ENCODE measurements at regions not wholly inside any gene's neighbourhood (a gene's known extent, or its start where the extent isn't known, plus 50 kb on each side); places are given as distances from the start of the nearest gene placed in this dataset.
A peak's percentile ranks its signal among the peaks of the same experiment; 100 is the strongest.

DNA sequence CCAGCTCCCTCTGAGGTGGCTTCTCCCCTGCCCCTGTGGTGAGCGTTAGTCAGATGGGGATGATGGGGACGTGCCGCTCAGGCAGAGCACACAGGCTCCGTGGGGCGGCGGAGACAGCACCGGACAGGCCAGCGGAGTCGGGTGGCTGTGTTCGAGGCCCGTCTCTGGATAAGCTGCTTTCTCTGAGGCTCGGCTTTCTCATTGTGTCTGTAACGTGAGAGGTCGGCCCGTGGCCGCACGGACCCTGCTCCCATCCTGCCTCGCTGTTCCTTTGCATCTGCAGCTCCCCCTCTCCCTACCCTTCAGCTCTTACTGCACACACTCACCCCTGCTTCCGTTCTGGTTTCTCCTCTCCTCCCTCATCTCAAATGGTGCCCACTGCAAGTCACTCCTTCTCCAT is 62.5 kb downstream of the FAM43A start:
- no peak for DNase-seq (ENCODE audit: low read depth)
- H3K4me3 ChIP-seq (ENCODE audit: low read depth, low read length): no peak overlapping the region
- TF ChIP-seq, protein P1, sequence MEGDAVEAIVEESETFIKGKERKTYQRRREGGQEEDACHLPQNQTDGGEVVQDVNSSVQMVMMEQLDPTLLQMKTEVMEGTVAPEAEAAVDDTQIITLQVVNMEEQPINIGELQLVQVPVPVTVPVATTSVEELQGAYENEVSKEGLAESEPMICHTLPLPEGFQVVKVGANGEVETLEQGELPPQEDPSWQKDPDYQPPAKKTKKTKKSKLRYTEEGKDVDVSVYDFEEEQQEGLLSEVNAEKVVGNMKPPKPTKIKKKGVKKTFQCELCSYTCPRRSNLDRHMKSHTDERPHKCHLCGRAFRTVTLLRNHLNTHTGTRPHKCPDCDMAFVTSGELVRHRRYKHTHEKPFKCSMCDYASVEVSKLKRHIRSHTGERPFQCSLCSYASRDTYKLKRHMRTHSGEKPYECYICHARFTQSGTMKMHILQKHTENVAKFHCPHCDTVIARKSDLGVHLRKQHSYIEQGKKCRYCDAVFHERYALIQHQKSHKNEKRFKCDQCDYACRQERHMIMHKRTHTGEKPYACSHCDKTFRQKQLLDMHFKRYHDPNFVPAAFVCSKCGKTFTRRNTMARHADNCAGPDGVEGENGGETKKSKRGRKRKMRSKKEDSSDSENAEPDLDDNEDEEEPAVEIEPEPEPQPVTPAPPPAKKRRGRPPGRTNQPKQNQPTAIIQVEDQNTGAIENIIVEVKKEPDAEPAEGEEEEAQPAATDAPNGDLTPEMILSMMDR (IDR thresholded peaks at IDR 0.05; ENCODE audit: insufficient read depth, low read depth, low read length): no peak

DNA sequence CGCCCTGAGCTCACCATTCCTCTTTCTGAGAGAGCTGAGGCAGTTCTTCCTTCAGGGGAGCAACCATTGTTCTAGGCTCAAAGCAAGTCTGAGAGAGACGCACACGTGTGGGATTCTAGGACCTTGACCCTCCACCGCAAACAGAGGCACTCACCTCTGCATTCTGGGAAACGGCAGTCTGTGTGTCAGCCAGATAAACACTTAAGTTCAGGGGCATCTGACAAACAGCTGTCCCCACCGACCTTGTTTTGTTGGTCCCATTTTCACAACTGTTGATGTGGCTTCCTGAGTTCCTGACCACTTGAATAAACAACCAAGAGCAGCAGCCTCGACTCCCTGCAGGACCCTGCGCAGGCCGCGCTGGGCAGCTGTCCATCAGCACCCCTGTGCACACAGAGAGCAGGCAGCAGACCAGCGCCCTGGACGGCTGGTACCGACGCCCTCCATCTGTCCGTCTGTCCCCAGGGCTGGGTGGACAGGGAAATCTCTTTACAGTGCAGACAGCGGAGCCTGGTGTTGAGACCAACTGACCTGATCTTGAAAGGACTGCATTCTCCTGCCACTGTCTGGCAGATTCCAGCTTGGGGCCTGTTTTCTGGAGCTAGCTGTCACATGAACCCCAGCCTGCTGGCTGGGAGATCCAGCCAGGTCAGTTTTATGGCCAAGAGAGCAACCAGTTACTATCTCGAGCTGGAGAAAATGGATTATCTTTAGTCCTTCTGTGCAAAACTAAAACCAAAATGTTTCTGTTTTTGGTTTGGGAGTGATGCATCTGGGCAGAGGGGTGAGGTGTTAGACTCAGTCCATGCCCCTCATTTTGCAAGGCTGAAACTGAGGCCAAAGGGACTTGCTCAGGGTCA is 64.2 kb downstream of the FAM43A start:
- TF ChIP-seq, protein P1 (IDR thresholded peaks at IDR 0.05; ENCODE audit: insufficient read depth, low read depth, low read length): no peak
- no peak overlapping the region for H3K4me3 ChIP-seq (ENCODE audit: low read depth, low read length)
- DNase-seq (ENCODE audit: low read depth): peak; percentile 13

DNA sequence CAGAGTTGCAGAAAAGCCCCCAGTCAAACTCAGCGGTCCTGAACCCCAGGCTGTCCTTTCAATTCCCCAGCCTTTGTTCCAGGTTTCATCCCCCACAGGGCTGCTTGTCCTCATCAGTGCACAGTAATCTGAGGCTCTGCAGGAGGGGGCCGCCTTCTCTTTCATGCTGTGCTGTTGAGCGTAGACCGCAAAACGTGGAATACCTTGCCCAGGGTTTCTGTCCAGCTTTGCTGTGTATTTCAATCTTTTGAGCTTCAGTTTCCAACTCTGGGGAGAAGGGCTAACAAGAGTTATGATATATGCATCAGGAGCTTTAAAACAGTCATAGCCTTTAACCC is 64.8 kb downstream of the FAM43A start:
- DNase-seq (ENCODE audit: low read depth): no peak
- no peak overlapping the region for H3K4me3 ChIP-seq (ENCODE audit: low read depth, low read length)
- TF ChIP-seq, protein P1 (IDR thresholded peaks at IDR 0.05; ENCODE audit: insufficient read depth, low read depth, low read length): no peak

DNA sequence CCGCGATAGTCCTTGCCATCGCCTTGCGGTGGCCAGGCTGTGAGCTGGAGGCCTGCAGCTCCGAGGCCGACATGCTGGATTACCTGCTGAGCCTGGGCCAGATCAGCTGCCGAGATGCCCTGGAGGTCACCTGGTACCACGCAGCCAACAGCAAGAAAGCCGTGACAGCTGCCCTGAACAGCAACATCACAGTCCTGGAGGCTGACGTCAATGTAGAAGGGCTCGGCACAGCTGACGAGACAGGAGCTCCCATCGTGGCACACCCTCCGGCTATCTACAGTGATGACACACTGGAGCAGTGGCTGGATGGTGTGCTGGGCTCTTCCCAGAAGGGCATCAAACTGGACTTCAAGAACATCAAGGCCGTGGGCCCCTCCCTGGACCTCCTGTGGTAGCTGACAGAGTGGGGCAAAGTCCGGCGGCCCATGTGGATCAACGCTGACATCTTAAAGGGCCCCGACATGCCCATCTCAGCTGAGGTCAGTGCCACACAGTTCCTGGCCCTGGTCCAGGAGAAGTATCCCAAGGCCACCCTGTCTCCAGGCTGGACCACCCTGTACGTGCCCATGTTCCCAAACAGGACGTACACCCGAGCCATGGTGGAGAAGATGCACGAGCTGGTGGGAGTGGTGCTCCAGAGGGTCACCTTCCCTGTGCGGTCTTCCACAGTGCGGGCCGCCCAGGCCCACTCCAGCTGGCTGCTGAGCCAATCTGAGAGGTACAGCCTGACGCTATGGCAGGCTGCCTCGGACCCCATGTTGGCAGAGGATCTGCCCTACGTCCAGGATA is 70.2 kb downstream of the FAM43A start:
- DNase-seq (ENCODE audit: low read depth): no peak
- no peak overlapping the region for H3K4me3 ChIP-seq (ENCODE audit: low read depth, low read length)
- TF ChIP-seq, protein P1 (IDR thresholded peaks at IDR 0.05; ENCODE audit: insufficient read depth, low read depth, low read length): no peak

DNA sequence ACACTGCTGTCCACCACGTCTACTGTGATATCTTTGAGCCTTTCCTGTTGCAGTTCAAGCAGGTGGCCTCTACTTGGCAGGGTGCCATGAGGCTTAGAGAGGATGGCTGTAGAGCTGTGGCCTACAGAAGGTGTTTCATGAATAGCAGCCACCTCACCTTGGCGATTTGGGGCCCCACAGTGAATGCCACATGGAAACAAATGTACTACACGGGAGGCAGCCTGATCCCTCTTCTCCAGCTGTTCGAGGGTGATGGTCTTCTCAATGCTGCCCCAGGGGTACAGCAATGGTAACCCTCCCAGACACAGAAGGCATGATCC is 70.7 kb downstream of the FAM43A start:
- no peak for DNase-seq (ENCODE audit: low read depth)
- H3K4me3 ChIP-seq (ENCODE audit: low read depth, low read length): no peak overlapping the region
- TF ChIP-seq, protein P1 (IDR thresholded peaks at IDR 0.05; ENCODE audit: insufficient read depth, low read depth, low read length): no peak

DNA sequence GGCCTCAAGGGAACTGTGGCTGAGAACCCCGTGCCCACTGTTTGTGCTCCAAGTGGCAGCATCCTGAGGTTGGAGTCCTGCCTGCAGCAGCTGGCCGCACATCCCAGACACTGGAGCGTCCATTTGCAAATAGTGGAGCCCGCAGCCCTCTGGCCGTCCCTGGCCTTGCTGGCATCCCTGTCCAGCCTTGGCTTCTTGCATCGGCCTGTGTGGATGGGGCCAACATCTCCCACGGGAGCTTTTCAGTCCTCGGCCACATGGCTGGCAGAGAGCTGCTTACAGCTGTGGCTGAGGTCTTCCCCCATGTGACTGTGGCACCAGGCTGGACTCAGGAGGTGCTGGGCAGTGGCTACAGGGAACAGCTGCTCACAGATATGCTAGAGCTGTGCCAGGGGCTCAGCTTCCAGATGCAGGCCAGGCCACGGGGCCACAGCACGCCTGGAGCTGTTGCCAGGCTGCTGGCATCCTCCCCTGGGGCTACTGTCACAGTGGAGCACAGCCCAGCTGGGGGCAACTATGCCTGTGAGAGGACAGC is 71.2 kb downstream of the FAM43A start:
- no peak overlapping the region for H3K4me3 ChIP-seq (ENCODE audit: low read depth, low read length)
- DNase-seq (ENCODE audit: low read depth): no peak
- TF ChIP-seq, protein P1 (IDR thresholded peaks at IDR 0.05; ENCODE audit: insufficient read depth, low read depth, low read length): no peak
